ENCODE measurements at regions not wholly inside any gene's neighbourhood (a gene's known extent, or its start where the extent isn't known, plus 50 kb on each side); places are given as distances from the start of the nearest gene placed in this dataset.

GRCh38 chr2:129794540-129794939 lies 184.9 kb upstream of the RAB6C start:
- H3K4me1 Mint-ChIP-seq, result no peaks in the 10 kb centered on the region
- H3K4me3 Mint-ChIP-seq, result no peak overlapping the region
- H3K36me3 Mint-ChIP-seq, result no peaks in the 10 kb centered on the region
- H3K9me3 ChIP-seq (ENCODE audit: control insufficient read depth in 2 of 2, low read length in 2 of 2), result no peaks in the 10 kb centered on the region
- no peak overlapping the region for H3K4me3 ChIP-seq (ENCODE audit: low read depth, low read length)
- H3K36me3 ChIP-seq (ENCODE audit: control insufficient read depth, insufficient read depth, low read length), result no peaks in the 10 kb centered on the region
- peaks cover 0 to 1% (median 0%) of the 10 kb centered on the region in 7 donors for H3K9me3 Mint-ChIP-seq
- no peaks in the 10 kb centered on the region for H3K27me3 ChIP-seq (ENCODE audit: control insufficient read depth, insufficient read depth, low read length)
- DNase-seq (no peak), ATAC-seq (ENCODE audit: low read depth in 2 of 2) (no peak)
- no peak overlapping the region for H3K27ac Mint-ChIP-seq
- H3K27me3 Mint-ChIP-seq, result no peaks in the 10 kb centered on the region
- no peaks in the 10 kb centered on the region for H3K4me1 ChIP-seq (ENCODE audit: control insufficient read depth, insufficient read depth, low read length, poor library complexity, severe bottlenecking)
- no peak overlapping the region for H3K27ac ChIP-seq (ENCODE audit: insufficient read depth, low read length, poor library complexity, severe bottlenecking)

- peaks cover 0 to 1% (median 0%) of the 10 kb centered on the region in 7 donors for H3K9me3 Mint-ChIP-seq
- ATAC-seq (ENCODE audit: low read depth in 2 of 2), result no peak
- Histone ChIP-seq H3K36me3 (ENCODE audit: control insufficient read depth, insufficient read depth, low read length) (no peaks in the 10 kb centered on the region), H3K27me3 (ENCODE audit: control insufficient read depth, insufficient read depth, low read length) (no peaks in the 10 kb centered on the region), H3K4me1 (ENCODE audit: control insufficient read depth, insufficient read depth, low read length, poor library complexity, severe bottlenecking) (no peaks in the 10 kb centered on the region), H3K27ac (ENCODE audit: insufficient read depth, low read length, poor library complexity, severe bottlenecking) (no peak overlapping the region), H3K9me3 (ENCODE audit: control insufficient read depth in 2 of 2, low read length in 2 of 2) (no peaks in the 10 kb centered on the region), H3K4me3 (ENCODE audit: low read depth, low read length) (no peak overlapping the region)
- H3K27me3 Mint-ChIP-seq, result no peaks in the 10 kb centered on the region
- H3K4me3 Mint-ChIP-seq, result no peak overlapping the region
- no peaks in the 10 kb centered on the region for H3K4me1 Mint-ChIP-seq
- DNase-seq, result no peak
- no peaks in the 10 kb centered on the region for H3K36me3 Mint-ChIP-seq
- no peak overlapping the region for H3K27ac Mint-ChIP-seq
These were observed 183.2 kb upstream of the RAB6C start for GRCh38 chr2:129796225-129796624.

GRCh38 chr2:129796801-129797488 lies 182.5 kb upstream of the RAB6C start:
- Mint-ChIP-seq H3K36me3 (no peaks in the 10 kb centered on the region), H3K9me3 (peaks cover 0 to 1% (median 0%) of the 10 kb centered on the region in 7 donors), H3K4me3 (no peak overlapping the region), H3K27me3 (no peaks in the 10 kb centered on the region), H3K4me1 (no peaks in the 10 kb centered on the region), H3K27ac (no peak overlapping the region)
- ATAC-seq (ENCODE audit: low read depth in 2 of 2) (no peak), DNase-seq (no peak)
- H3K36me3 ChIP-seq (ENCODE audit: control insufficient read depth, insufficient read depth, low read length), result no peaks in the 10 kb centered on the region
- H3K27me3 ChIP-seq (ENCODE audit: control insufficient read depth, insufficient read depth, low read length), result no peaks in the 10 kb centered on the region
- H3K9me3 ChIP-seq (ENCODE audit: control insufficient read depth in 2 of 2, low read length in 2 of 2), result no peaks in the 10 kb centered on the region
- H3K4me1 ChIP-seq (ENCODE audit: control insufficient read depth, insufficient read depth, low read length, poor library complexity, severe bottlenecking), result no peaks in the 10 kb centered on the region
- no peak overlapping the region for H3K27ac ChIP-seq (ENCODE audit: insufficient read depth, low read length, poor library complexity, severe bottlenecking)
- no peak overlapping the region for H3K4me3 ChIP-seq (ENCODE audit: low read depth, low read length)

- Mint-ChIP-seq H3K27ac (no peak overlapping the region), H3K9me3 (peaks cover 0 to 1% (median 0%) of the 10 kb centered on the region in 7 donors), H3K27me3 (no peaks in the 10 kb centered on the region), H3K4me3 (no peak overlapping the region), H3K36me3 (no peaks in the 10 kb centered on the region), H3K4me1 (no peaks in the 10 kb centered on the region)
- Histone ChIP-seq H3K27ac (ENCODE audit: insufficient read depth, low read length, poor library complexity, severe bottlenecking) (no peak overlapping the region), H3K9me3 (ENCODE audit: control insufficient read depth in 2 of 2, low read length in 2 of 2) (no peaks in the 10 kb centered on the region), H3K4me1 (ENCODE audit: control insufficient read depth, insufficient read depth, low read length, poor library complexity, severe bottlenecking) (no peaks in the 10 kb centered on the region), H3K4me3 (ENCODE audit: low read depth, low read length) (no peak overlapping the region), H3K27me3 (ENCODE audit: control insufficient read depth, insufficient read depth, low read length) (no peaks in the 10 kb centered on the region), H3K36me3 (ENCODE audit: control insufficient read depth, insufficient read depth, low read length) (no peaks in the 10 kb centered on the region)
- no peak for DNase-seq
- ATAC-seq (ENCODE audit: low read depth in 2 of 2), result no peak
These were observed 181.8 kb upstream of the RAB6C start for GRCh38 chr2:129797489-129798300.

GRCh38 chr2:129798301-129798581 lies 181.2 kb upstream of the RAB6C start:
- Histone ChIP-seq H3K27ac (ENCODE audit: insufficient read depth, low read length, poor library complexity, severe bottlenecking) (no peak overlapping the region), H3K27me3 (ENCODE audit: control insufficient read depth, insufficient read depth, low read length) (no peaks in the 10 kb centered on the region), H3K36me3 (ENCODE audit: control insufficient read depth, insufficient read depth, low read length) (no peaks in the 10 kb centered on the region), H3K9me3 (ENCODE audit: control insufficient read depth in 2 of 2, low read length in 2 of 2) (no peaks in the 10 kb centered on the region), H3K4me3 (ENCODE audit: low read depth, low read length) (no peak overlapping the region), H3K4me1 (ENCODE audit: control insufficient read depth, insufficient read depth, low read length, poor library complexity, severe bottlenecking) (no peaks in the 10 kb centered on the region)
- no peaks in the 10 kb centered on the region for H3K27me3 Mint-ChIP-seq
- H3K36me3 Mint-ChIP-seq, result no peaks in the 10 kb centered on the region
- no peak for ATAC-seq (ENCODE audit: low read depth in 2 of 2)
- no peak overlapping the region for H3K4me3 Mint-ChIP-seq
- H3K4me1 Mint-ChIP-seq, result no peaks in the 10 kb centered on the region
- H3K27ac Mint-ChIP-seq, result no peak overlapping the region
- peaks cover 0 to 1% (median 0%) of the 10 kb centered on the region in 7 donors for H3K9me3 Mint-ChIP-seq
- DNase-seq, result no peak

GRCh38 chr2:129798626-129799025 lies 180.8 kb upstream of the RAB6C start:
- DNase-seq (no peak), ATAC-seq (ENCODE audit: low read depth in 2 of 2) (no peak)
- H3K36me3 Mint-ChIP-seq, result no peaks in the 10 kb centered on the region
- Histone ChIP-seq H3K36me3 (ENCODE audit: control insufficient read depth, insufficient read depth, low read length) (no peaks in the 10 kb centered on the region), H3K27ac (ENCODE audit: insufficient read depth, low read length, poor library complexity, severe bottlenecking) (no peak overlapping the region), H3K4me3 (ENCODE audit: low read depth, low read length) (no peak overlapping the region), H3K4me1 (ENCODE audit: control insufficient read depth, insufficient read depth, low read length, poor library complexity, severe bottlenecking) (no peaks in the 10 kb centered on the region), H3K27me3 (ENCODE audit: control insufficient read depth, insufficient read depth, low read length) (no peaks in the 10 kb centered on the region), H3K9me3 (ENCODE audit: control insufficient read depth in 2 of 2, low read length in 2 of 2) (no peaks in the 10 kb centered on the region)
- H3K4me3 Mint-ChIP-seq, result no peak overlapping the region
- peaks cover 0 to 1% (median 0%) of the 10 kb centered on the region in 7 donors for H3K9me3 Mint-ChIP-seq
- H3K27ac Mint-ChIP-seq, result no peak overlapping the region
- H3K27me3 Mint-ChIP-seq, result no peaks in the 10 kb centered on the region
- no peaks in the 10 kb centered on the region for H3K4me1 Mint-ChIP-seq

- no peak overlapping the region for H3K4me3 ChIP-seq (ENCODE audit: low read depth, low read length)
- no peak for ATAC-seq (ENCODE audit: low read depth in 2 of 2)
- Mint-ChIP-seq H3K4me3 (no peak overlapping the region), H3K36me3 (no peaks in the 10 kb centered on the region), H3K27me3 (no peaks in the 10 kb centered on the region), H3K9me3 (peaks cover 0 to 1% (median 0%) of the 10 kb centered on the region in 7 donors), H3K4me1 (no peaks in the 10 kb centered on the region), H3K27ac (no peak overlapping the region)
- no peaks in the 10 kb centered on the region for H3K27me3 ChIP-seq (ENCODE audit: control insufficient read depth, insufficient read depth, low read length)
- no peaks in the 10 kb centered on the region for H3K9me3 ChIP-seq (ENCODE audit: control insufficient read depth in 2 of 2, low read length in 2 of 2)
- no peaks in the 10 kb centered on the region for H3K4me1 ChIP-seq (ENCODE audit: control insufficient read depth, insufficient read depth, low read length, poor library complexity, severe bottlenecking)
- H3K27ac ChIP-seq (ENCODE audit: insufficient read depth, low read length, poor library complexity, severe bottlenecking), result no peak overlapping the region
- no peaks in the 10 kb centered on the region for H3K36me3 ChIP-seq (ENCODE audit: control insufficient read depth, insufficient read depth, low read length)
- DNase-seq, result no peak
These were observed 180.2 kb upstream of the RAB6C start for GRCh38 chr2:129799036-129799958.

Data from CD4-positive, CD25-positive, alpha-beta regulatory T cell (primary cell).